HL-60 (cell line): ENCODE measurements at regions not wholly inside any gene's neighbourhood (a gene's known extent, or its start where the extent isn't known, plus 50 kb on each side); places are given as distances from the start of the nearest gene placed in this dataset.

Experiments
- DNase-seq, 2 experiments: peaks; one replicate each; pipeline ENCODE4 v3.0.0-alpha.2; 2010 to 2020; ENCODE audit warnings: low read depth in 1 of 2, low spot score in 1 of 2
- H3K27ac ChIP-seq: fragments of 250-450 bp; sonication (Bioruptor Pico); replicated peaks from 2 replicates; pipeline ENCODE4 v1.5.1; 2020; ENCODE audit warnings: mild to moderate bottlenecking, moderate library complexity
- H3K27me3 ChIP-seq: fragments of 250-450 bp; sonication (Bioruptor Pico); 2 replicates; pipeline ENCODE4 v1.5.1; 2021; ENCODE audit warnings: mild to moderate bottlenecking, moderate library complexity; ENCODE audit not compliant: insufficient read depth, poor library complexity, severe bottlenecking
- H3K4me3 ChIP-seq: replicated peaks from 2 replicates; pipeline ENCODE4 v1.5.1; 2011; ENCODE audit warnings: mild to moderate bottlenecking, control low read depth, low read length; ENCODE audit not compliant: insufficient read depth
- GABPA ChIP-seq: IDR thresholded peaks from 2 replicates; pipeline ENCODE4 v1.6.1; 2012; ENCODE audit warnings: low read depth
- POLR2AphosphoS5 ChIP-seq: IDR thresholded peaks from 2 replicates; pipeline ENCODE4 v1.6.1; 2012; ENCODE audit warnings: low read depth
- SPI1 ChIP-seq: IDR thresholded peaks from 2 replicates; pipeline ENCODE4 v1.6.1; 2012; ENCODE audit warnings: low read depth, mild to moderate bottlenecking, borderline replicate concordance
- TF ChIP-seq, protein P1 (sequence below): IDR thresholded peaks from 2 replicates; pipeline ENCODE4 v1.6.1; 2012; ENCODE audit warnings: low read depth; ENCODE audit not compliant: insufficient replicate concordance
- TF ChIP-seq, protein P2 (sequence below): IDR thresholded peaks from one replicate; pipeline ENCODE4 v1.5.1; 2011; ENCODE audit warnings: low read length, control low read depth, inconsistent platforms; ENCODE audit not compliant: insufficient read depth

DNA sequence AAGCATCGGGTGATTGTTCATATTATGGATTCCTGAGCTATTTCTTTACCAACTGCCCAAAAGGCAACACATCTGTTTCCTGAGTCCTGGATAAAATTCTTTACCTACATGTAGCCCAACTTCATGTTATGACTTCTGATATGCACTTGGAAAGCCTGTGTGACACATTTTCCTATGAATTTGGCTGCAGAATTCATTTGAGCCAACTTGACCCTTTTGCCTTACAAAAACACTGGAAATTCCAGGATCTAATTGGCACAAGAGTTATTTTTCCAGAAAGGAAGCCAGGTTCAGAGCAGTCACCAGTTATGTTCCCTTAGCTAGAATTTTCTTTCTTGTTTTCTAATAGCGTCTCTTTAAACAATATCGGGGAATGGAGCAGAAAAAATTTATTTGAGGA, 202.5 kb upstream of the LRIG3 start:
- TF ChIP-seq GABPA, result no peak
- TF ChIP-seq, protein P1, sequence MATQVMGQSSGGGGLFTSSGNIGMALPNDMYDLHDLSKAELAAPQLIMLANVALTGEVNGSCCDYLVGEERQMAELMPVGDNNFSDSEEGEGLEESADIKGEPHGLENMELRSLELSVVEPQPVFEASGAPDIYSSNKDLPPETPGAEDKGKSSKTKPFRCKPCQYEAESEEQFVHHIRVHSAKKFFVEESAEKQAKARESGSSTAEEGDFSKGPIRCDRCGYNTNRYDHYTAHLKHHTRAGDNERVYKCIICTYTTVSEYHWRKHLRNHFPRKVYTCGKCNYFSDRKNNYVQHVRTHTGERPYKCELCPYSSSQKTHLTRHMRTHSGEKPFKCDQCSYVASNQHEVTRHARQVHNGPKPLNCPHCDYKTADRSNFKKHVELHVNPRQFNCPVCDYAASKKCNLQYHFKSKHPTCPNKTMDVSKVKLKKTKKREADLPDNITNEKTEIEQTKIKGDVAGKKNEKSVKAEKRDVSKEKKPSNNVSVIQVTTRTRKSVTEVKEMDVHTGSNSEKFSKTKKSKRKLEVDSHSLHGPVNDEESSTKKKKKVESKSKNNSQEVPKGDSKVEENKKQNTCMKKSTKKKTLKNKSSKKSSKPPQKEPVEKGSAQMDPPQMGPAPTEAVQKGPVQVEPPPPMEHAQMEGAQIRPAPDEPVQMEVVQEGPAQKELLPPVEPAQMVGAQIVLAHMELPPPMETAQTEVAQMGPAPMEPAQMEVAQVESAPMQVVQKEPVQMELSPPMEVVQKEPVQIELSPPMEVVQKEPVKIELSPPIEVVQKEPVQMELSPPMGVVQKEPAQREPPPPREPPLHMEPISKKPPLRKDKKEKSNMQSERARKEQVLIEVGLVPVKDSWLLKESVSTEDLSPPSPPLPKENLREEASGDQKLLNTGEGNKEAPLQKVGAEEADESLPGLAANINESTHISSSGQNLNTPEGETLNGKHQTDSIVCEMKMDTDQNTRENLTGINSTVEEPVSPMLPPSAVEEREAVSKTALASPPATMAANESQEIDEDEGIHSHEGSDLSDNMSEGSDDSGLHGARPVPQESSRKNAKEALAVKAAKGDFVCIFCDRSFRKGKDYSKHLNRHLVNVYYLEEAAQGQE, result no peak
- no peak for TF ChIP-seq SPI1
- TF ChIP-seq, protein P2, sequence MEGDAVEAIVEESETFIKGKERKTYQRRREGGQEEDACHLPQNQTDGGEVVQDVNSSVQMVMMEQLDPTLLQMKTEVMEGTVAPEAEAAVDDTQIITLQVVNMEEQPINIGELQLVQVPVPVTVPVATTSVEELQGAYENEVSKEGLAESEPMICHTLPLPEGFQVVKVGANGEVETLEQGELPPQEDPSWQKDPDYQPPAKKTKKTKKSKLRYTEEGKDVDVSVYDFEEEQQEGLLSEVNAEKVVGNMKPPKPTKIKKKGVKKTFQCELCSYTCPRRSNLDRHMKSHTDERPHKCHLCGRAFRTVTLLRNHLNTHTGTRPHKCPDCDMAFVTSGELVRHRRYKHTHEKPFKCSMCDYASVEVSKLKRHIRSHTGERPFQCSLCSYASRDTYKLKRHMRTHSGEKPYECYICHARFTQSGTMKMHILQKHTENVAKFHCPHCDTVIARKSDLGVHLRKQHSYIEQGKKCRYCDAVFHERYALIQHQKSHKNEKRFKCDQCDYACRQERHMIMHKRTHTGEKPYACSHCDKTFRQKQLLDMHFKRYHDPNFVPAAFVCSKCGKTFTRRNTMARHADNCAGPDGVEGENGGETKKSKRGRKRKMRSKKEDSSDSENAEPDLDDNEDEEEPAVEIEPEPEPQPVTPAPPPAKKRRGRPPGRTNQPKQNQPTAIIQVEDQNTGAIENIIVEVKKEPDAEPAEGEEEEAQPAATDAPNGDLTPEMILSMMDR, result no peak
- TF ChIP-seq POLR2AphosphoS5, result no peak
- Histone ChIP-seq H3K4me3 (no peak overlapping the region), H3K27ac (no peak overlapping the region), H3K27me3 (no peaks in the 10 kb centered on the region)
- DNase-seq, result no peak

DNA sequence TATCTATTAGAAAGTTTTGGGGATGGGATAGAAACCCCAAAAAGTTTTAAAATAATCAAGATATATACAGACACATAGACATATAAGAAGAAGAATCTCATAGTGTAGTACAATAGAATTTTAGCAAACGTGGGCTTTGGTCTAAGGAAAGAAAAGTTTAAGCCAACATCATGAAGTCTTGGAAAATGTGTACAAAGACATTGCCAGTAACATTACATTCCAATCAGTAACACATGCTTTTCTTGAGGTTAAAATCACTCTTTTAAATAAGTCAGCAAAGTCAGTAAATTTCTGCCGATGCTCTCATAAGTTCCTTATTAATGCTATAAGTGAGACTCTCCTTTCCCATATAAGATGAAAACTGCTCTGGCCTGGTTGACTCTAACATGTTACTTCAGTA, 201.1 kb upstream of the LRIG3 start:
- TF ChIP-seq POLR2AphosphoS5, result no peak
- TF ChIP-seq, protein P2, result no peak
- no peak overlapping the region for H3K4me3 ChIP-seq
- no peaks in the 10 kb centered on the region for H3K27me3 ChIP-seq
- no peak overlapping the region for H3K27ac ChIP-seq
- no peak for DNase-seq

DNA sequence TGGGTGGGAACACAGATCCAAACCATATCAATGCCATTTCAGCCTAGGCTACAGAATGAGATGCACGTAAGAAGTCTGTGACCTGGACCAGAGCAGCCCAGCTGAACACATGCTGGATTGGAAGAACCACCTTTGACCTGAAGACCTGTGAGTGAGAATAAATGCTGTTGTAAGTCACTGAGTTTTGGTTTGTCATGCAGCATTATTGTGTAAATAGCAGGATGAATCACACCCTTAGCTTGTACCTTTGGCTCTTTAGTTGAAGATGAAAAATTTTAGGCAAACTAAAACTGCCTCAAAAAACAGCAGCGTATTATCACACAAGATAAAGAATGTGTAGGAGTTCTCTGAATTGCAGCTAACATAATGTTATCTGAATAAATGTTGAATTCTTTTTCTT, 199.4 kb upstream of the LRIG3 start:
- Histone ChIP-seq H3K4me3 (no peak overlapping the region), H3K27ac (no peak overlapping the region), H3K27me3 (no peaks in the 10 kb centered on the region)
- TF ChIP-seq SPI1, result no peak
- TF ChIP-seq, protein P2, result no peak
- no peak for TF ChIP-seq POLR2AphosphoS5
- TF ChIP-seq GABPA, result no peak
- TF ChIP-seq, protein P1, result no peak
- no peak for DNase-seq

DNA sequence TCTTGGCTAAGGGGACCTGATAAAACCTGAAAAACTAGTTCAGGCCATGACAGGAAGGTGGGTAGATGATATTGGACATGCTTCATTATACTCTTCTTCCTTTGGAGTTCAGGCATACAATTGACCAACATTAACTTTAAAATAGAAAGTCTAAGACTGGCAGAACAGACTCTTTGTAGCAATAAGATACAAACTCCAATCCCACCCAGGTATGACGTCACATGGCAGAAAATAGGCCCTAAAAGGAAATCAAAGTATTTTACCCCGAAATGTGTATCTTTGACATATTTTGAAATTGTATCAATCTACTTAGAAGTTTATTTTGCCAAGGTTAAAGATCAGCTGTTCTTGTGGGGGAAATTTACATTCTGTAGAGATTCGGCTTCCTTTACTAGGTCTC, 198.1 kb upstream of the LRIG3 start:
- Histone ChIP-seq H3K27me3 (no peaks in the 10 kb centered on the region), H3K4me3 (no peak overlapping the region), H3K27ac (no peak overlapping the region)
- TF ChIP-seq, protein P1, result no peak
- TF ChIP-seq SPI1, result no peak
- TF ChIP-seq GABPA, result no peak
- no peak for DNase-seq
